Spleen (tissue), 7 donors: ENCODE measurements at regions not wholly inside any gene's neighbourhood (a gene's known extent, or its start where the extent isn't known, plus 50 kb on each side); places are given as distances from the start of the nearest gene placed in this dataset.

Source experiments
- POLR2A ChIP-seq, 3 donors: fragments of 450-650 bp; IDR thresholded peaks; one replicate each; pipeline ENCODE4 v1.5.1; 2017; ENCODE audit warnings: antibody characterized with exemption in 3 of 3, mild to moderate bottlenecking in 1 of 3
- TF ChIP-seq, protein P1 (sequence below), 11 experiments: fragments of 200-600 bp in 7 of 11; fragments of 450-650 bp in 4 of 11; sonication (generic) in 4 of 11; IDR thresholded peaks in 8 of 11; conservative IDR thresholded peaks in 3 of 11; 1 replicate in 7 of 11; 2 replicates in 4 of 11; pipeline versions ENCODE4 v1.4.0 to v1.8.0; 2016 to 2021; ENCODE audit warnings: antibody characterized with exemption in 11 of 11, inconsistent platforms in 4 of 11, mild to moderate bottlenecking in 1 of 11
- donor health status: DM: no; HTN: no; CAD: no; lungs with moderate emphysema.
- donor health status: DM: no; HTN: no; CAD: no.
- donor health status: DM: no; HTN: no; CAD: no.

DNA sequence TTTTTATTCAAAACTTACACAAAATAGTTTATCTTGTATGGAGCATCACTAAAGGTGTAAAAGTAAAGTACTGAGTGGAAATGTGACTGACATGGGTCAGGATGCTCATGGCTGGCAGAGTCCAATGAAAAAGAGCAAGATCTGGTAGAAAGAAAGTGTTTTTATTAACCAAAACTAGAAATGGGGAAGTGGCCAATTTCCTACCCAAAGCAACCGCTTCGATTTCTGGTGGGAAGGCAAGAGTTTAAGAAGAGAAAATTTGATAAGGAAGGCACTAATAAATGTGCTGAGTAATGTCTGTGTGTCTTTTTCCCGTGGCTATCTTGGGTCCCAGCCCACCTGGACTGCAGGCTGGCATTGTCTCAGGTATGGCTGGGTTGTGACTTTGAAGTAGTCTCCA, 277.7 kb downstream of the ANKRD7 start:
- TF ChIP-seq, protein P1, sequence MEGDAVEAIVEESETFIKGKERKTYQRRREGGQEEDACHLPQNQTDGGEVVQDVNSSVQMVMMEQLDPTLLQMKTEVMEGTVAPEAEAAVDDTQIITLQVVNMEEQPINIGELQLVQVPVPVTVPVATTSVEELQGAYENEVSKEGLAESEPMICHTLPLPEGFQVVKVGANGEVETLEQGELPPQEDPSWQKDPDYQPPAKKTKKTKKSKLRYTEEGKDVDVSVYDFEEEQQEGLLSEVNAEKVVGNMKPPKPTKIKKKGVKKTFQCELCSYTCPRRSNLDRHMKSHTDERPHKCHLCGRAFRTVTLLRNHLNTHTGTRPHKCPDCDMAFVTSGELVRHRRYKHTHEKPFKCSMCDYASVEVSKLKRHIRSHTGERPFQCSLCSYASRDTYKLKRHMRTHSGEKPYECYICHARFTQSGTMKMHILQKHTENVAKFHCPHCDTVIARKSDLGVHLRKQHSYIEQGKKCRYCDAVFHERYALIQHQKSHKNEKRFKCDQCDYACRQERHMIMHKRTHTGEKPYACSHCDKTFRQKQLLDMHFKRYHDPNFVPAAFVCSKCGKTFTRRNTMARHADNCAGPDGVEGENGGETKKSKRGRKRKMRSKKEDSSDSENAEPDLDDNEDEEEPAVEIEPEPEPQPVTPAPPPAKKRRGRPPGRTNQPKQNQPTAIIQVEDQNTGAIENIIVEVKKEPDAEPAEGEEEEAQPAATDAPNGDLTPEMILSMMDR (IDR thresholded peaks at IDR 0.05 in 8 of 11, conservative IDR thresholded peaks at IDR 0.05 in 3 of 11) = no peak
- TF ChIP-seq POLR2A (IDR thresholded peaks at IDR 0.05) = no peak
